Activated CD4-positive, CD25-positive, alpha-beta regulatory T cell treated with anti-CD3 and anti-CD28 coated beads, Interleukin-2, amount 50 U/mL, for 24 hours (primary cell): ENCODE measurements at regions not wholly inside any gene's neighbourhood (a gene's known extent, or its start where the extent isn't known, plus 50 kb on each side); places are given as distances from the start of the nearest gene placed in this dataset.

Source experiments
- ATAC-seq, 2 donors: fragments of 150-1000 bp; cut with Tn5 transposase; one replicate each; pipeline ENCODE4 v1.10.0; 2021; ENCODE audit warnings: mild to moderate bottlenecking in 1 of 2, moderate library complexity in 1 of 2

DNA sequence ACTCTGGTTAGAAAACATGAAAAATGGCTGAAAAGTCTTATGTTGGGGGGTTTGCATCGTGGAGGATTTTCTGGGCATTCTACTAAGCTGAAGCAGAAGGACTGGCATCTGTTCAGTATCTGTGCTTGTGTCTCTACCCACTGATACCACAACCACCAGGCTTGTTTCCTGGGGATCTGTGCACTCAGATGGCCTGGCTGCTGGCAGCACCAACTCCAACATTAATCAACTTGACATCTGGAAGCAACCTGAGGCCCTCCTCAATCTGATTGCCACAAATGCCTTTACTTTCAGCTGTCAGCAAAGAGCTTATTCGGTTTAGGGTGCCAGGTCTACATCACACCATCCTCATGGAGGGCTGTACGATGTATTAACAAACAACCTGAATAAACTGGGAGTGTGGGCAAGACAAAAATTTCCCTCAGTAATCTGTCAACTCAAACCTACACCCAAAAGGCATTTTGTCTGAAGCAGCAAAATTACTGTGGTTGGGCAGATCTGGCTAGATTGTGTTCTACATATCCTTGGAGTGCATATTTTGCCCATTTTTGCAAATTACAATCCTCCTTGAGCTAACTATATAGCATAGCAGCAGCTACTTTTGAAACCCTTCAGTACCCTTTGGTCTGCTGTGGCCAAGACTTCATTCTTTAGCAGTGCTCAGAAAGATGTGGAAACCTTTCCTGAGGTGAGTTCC is 74.6 kb downstream of the FOXD1 start:
- ATAC-seq, result no peak

DNA sequence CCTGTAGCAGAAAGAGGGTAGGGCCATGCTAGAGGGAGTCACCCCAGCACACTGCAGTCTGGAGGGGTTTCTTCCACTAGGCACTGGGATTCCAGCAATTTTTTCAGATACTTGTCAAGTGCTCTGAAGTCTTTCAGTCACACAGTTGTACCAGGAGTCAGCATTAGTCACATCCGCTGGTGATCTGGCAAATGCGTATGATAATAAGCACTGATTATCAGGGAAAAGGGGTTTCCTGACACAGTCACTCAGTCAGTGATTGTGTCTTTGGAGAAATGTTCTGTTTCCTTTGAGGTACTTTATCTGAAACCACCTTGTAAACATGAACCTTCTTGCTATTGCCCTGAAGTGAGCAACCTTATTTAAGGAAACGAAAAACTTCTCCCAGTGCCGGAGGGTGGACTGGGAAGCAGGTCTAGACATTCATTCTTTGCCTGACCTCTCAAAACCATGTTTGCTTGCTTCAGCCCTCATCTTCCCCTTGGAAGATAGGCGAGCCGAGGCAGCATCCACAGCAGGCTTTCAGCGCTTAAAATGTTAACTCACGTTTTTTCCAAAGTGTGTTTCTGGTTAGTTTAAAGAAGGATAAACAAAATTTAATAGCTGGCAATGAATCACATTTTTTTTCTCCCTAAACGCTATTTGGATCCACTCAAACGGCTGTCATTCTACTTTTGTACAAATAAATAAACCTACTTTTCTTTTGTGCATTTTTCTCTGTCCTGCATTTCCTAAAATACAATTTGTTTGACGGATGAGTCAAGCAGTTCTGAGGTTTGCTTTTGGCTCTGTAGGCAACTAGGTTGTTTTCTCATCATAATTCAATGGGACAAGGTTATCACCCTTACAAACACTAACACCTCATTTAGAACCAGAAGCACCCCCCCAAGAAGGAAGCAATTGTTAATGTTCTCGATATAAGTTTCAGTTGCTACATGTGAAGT is 77.7 kb downstream of the FOXD1 start:
- ATAC-seq, result no peak

DNA sequence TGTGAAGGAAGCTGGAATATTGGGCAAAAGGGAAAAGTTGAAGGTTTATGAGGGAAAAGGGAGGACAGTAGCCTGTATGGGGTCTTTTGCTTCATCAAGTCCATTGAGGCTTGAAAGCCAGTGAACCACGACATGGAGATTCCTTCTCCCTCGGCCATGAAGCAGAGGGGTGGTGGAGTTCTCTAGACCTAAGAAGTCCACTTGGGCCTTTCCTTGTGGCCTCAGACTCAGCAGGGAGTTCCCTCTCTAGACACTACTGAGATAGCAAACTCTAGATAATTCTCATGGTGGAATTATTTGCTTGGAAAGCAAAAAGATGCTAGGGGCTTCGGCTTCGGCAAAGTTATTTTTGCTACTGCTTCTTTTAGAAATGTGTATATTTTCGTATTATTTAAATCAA is 78.5 kb downstream of the FOXD1 start:
- ATAC-seq, result no peak

DNA sequence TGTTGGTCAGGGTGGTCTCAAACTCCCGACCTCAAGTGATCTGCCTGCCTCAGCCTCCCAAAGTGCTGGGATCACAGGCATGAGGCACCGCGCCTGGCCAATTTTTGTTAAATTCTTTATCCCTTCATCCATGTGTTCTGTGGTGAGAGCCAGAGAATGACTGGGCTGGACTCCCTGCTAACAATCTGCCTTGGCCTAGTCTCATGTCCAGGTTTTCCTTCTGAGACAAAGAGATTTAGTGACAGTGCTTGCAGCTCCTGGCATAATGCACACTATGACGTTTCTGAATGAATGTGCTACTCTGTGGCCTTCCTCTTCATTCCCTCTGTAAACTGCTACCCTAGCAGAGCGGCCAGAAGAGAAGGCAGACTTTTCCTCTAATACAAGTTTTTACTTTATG is 79.3 kb downstream of the FOXD1 start:
- ATAC-seq, result no peak

DNA sequence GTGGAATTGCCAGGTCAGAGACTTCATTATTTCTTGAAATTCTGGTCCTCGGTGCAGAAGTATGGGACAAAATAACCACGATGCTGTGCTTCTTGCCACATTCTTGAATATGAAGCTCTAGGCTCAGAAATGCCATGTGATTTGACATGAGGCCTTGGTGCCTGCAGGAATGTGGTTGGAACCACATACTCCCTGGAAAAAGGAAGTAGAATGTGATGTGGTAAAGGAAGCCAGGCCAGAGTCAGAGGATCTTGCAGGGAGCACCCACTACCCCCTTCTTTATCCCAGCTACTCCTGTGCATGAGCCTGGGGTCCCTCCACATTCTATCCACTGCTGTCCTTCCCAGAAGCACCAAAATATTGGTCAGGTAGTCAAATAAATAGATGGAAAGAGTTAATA is 80.9 kb downstream of the FOXD1 start:
- ATAC-seq, result no peak

DNA sequence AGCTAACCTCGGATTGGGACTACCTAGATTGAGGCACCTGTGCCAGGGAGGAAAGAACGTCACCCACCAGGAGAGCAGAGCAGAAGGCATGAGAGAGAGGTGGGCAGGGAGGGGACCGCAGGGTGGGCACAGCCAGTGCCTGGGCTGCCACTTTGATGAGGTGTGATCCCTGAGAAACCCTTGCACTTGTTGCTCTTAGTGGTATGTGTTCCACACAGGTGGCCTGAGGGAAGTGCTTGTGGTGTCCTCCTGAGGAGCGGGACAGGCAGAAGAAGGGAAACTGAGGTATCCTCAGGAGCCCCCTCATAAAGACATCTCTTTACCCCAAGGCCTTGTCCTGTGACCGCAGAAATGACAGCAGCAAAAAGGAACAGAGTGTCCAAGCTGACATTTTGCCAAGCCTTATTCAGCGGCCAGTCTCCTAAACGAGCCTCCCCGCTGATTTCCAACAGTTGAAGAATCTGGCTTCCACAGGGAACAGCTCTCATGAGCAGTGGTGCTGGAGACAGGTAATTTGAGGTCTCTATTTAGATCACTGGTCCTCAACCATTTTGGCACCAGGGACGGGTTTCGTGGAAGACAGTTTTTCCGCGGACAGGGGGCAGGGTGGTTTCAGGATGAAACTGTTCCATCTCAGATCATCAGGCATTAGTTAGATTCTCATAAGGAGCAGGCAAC is 82.4 kb downstream of the FOXD1 start:
- ATAC-seq, result no peak

DNA sequence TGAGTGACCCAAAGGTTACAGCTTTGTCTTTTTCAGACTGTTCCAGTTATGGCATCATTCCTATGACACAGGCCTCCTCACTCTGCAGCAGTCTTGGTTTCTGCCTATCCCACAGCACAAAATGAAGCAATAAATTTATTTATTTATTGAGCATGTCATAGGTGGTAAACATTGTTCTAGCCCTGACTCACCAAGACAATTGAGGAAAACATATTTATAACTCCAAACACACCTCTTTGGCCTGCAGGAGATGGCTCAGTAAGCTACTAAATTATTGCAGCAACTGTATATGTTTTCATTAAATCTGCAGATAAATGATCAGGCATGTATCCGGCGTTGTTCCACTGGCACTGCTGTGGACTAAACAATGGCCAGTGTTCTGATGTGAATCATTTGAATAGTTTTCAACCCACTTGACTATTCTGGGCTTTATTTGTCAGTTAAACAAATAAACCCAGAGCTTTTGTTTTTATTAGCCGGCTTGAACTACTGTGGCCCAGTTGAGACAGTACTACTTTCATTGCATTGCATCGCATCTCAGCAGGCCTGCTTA is 83.2 kb downstream of the FOXD1 start:
- ATAC-seq, result no peak

DNA sequence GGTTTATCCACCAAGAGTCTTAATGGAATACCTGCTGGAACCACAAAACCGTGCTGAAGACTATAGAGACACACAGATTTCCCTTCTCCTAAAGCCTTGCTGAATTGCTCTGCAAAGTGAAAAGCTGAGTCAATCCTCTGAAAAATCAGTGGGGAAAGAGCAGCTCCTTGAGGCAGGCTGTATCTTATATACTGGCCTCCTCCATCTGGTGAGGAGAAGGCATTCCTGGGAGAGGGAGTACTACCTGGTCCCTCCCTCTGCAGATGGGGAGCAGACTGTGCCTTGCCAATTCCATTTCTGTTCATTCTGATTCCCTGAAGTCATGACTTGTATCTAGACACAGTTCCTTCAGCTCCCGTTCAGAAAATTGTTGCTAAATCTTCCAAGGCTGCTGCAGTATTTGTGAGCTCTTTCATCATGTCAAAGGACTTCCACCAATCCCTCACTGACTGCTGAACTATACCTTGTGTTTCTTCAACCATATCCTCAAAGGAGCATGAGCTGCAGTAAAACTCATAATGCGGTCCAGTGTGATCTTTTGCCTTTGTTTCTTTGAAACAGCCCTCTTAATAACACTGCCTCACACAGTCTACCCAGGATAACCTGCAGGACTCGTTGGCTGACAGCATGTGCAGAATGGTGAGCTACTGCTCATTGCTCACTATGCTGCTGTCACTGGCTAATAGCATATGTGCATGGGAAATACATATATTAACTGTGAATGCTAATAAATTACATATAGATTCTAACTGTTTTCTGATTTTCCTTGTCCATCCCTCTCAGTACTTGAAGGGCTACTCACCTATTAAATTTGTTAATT is 84.5 kb downstream of the FOXD1 start:
- no peak for ATAC-seq

DNA sequence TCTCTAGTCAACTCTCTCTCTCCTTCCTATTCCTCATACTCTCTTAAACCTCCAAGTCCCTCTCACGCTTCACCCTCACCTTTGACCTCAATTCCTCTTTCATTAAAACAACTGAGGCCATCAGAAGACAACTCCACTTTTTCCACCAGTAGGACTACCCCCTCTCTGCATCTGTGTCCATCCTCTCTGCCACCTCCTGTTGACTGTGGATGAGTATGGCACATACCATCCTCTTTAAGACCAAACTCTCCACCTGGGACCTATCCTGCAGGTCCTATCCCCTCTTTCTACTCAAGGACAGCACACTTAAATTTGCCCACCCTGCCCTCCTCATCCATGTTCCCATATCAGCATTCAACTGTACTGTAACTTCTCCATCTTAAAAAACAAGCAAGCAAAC is 89.2 kb downstream of the FOXD1 start:
- no peak for ATAC-seq

DNA sequence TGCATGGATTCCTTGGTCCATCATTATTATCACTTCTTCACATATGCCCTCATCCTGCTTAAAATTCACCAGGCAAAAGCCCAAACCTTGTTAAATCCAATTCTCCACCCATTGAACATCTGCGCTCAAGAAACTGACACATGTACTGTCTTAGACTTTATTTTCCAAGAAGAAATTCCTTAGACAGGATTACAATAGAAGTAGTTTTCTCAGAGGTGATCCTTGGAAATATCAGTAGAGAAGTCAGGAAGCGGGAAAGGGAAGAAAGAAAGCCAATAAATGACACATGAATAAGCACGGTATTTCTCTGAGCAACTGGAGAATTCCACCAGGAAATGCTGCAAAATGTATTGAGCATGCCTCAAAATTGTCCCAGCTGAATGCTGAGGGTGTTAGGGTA is 90.2 kb downstream of the FOXD1 start:
- ATAC-seq, result no peak

DNA sequence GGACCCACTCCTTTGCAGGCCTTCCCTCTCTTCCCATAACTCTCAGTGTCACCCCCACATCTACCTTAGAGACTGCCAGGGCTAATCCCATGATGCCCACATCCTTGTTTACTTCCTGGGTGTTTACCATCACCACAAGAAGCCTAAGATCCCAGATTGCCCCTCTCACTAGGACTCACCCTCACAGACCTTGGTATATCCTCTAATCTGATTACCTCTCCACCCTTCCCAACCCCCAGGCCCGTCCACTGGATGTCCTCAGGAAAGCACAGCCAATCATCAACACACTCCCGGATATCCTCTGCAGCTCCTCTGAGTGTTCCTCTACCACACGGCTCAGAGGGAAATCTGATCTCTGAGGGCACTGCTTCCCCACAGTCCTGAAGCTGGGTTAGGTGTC is 91.0 kb downstream of the FOXD1 start:
- no peak for ATAC-seq

DNA sequence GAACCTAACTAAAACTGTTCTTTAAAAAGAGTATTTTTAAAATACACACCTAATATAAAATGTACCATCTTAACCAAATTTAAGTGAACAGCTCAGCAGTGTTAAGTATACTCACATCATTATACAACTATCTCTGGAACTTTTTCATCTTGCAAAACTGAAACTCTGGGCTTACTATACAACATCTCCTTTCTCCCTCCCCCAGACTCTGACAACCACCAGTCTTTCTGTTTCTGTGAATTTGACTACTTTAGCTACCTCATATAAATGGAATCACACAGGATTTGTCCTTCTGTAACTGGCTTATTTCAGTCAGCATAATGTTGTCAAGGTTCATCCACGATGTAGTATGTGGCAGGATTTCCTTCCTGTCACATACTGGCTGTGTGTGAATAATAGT is 93.5 kb downstream of the FOXD1 start:
- no peak for ATAC-seq

DNA sequence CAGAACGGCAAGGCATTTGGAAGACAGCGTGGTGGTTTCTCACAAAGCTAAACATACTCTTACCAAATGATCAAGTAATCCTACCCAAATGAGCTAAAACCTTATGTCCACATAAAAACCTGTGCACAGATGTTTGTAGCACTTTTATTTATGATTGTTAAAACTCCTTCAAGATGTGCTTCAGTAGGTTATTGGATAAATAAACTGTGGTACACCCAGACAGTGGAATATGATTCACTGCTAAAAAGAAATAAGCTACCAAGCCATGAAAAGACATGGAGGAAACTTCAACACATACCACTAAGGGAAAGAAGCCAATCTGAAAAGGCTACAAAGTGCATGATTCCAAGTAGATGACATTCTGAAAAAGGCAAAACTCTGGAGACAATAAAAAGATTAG is 94.2 kb downstream of the FOXD1 start:
- ATAC-seq, result no peak

DNA sequence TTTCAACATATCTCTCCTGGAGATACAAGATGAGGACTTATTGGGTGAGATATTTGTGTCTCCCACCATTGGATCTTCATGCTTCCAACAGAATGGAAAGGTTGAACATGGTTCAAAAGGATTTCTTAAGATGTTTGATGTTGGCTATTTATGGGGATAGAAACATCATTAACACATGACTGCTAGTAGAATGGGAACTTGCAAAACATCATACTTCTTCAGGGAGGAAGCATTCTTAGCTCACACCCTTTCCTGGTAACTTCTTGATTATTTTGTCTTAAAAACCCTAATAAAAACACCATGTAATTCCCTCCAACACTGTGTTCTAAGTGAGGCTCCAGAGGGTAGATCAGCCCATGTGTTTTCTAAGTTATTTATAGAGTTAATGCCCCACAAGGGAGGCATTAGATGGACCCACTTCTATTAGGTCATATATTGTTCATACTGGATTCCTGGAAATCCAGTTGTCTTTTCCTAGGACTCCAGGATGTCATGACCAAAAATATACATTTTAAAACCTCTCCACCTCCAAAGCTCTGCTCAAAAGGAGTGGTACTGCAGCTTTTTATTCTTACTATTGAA is 95.8 kb downstream of the FOXD1 start:
- no peak for ATAC-seq

DNA sequence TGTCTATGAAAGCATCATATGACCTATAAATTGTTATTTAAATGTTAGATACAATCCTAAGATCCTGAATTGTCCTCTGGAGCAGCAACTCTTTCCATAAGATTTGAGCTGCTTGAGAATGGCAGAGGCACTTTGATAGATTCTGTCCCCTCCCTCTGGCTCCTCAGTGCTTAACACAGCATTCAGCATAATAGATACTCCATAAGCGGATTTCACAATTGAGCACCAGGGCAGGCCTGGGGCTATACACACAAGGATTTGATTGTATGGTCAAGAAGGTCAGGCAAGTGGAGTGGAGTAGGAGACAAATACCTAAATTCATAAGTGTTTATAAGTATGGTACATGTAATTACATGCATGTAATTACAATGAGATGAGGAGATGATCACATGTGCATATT is 96.3 kb downstream of the FOXD1 start:
- ATAC-seq, result no peak

DNA sequence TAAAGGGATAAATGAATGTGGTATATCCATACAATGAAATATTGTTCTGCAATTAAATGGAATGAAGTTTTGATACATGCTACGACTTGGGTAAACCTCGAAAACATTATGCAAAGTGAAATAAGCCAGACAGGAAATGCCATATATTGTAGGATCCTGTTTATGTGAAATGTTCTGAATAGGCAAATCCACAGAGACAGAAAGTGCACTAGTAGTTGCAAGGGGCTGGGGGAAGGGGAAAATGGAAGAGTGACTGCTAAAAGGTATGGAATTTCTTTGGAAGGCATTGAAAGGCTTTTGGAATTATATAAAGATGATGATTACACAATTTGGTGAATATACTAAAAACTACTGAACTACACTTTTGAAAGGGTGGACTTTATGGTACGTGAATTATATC is 97.0 kb downstream of the FOXD1 start:
- ATAC-seq, result no peak

DNA sequence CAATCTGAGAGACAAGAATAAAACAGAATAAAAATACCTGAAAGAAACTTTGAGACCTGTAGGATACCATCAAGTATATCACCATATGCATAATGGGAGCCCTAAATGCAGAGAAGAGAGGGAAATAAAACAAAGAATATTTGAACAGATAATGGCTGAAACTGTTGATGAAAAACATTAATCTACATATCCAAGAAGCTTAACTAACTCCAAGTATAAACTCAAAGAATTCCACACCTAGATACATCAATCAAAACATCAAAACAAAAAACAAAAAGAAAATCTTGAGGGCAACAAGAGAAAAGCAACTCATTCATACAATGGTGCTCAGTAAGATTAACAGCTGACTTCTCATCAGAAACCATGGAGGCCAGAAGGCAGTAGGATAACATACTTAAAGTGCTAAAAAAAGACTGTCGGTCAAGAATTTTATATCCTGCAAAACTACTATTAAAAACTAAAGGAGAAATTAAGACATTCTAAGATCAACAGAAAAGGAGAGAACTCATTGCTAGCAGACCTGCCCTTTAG is 101.6 kb downstream of the FOXD1 start:
- ATAC-seq, result no peak

DNA sequence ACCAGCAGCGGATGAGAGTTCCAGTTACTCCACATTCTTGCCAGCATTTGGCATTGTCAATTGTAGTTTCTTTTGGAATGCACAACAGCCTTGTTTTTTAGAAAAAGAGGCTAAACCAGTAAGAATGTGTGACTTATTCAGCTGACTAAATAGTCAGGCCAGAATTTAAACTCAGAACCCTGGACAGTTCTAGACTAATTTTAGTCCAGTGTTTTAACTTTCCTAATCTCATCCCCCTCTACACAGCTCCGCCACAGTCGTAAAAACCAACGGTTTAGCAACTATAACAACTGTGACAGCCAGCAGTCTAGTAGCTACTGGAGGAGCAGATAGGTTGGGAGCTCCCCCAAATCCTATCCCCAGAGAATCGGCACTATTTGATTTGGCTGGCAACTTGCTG is 103.7 kb downstream of the FOXD1 start:
- ATAC-seq, result no peak

DNA sequence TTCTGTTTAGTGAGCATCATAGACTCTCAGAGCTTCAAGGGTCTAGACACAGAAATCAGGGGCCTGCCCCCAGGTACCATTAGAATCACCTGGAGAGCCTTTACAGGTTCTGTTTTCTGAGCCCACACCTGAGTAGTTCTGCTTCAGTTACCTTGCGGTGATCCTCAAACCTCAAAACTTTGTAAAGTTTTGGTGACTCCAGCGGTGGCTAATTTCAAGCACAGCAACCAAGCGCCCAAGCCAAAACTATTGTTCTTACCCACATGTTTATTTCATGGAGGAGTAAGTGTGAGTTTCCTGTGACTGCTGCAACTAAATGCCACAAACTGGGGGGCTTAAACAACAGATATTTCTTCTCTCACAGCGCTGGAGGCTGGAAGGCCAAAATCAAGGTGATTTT is 108.9 kb downstream of the FOXD1 start:
- ATAC-seq, result no peak

DNA sequence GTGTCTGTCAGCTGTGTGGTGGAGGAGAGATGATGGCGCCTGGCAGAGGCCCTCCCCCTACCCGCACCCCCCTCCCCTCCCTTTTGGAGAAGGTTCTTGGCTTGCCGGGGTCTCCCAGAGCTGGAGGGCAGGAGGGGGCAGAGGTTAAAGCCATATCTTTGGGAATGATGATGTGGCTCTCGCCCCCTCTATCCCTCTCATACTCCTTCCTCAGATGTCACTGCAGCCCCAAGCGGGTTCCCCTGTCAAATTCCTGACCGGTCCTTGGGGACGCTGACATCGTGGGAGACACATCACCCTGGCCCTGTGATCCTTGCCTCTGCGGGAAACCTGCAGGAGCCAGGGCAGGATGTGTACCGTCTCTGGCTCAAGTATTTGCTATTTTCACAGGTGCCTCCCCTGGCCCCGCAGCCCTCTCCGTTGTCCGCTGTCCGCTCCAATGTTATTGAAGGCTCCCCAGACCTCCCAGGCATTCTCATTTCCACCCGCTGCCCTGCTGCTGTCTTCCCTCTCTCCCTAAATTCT is 109.5 kb downstream of the FOXD1 start:
- no peak for ATAC-seq

DNA sequence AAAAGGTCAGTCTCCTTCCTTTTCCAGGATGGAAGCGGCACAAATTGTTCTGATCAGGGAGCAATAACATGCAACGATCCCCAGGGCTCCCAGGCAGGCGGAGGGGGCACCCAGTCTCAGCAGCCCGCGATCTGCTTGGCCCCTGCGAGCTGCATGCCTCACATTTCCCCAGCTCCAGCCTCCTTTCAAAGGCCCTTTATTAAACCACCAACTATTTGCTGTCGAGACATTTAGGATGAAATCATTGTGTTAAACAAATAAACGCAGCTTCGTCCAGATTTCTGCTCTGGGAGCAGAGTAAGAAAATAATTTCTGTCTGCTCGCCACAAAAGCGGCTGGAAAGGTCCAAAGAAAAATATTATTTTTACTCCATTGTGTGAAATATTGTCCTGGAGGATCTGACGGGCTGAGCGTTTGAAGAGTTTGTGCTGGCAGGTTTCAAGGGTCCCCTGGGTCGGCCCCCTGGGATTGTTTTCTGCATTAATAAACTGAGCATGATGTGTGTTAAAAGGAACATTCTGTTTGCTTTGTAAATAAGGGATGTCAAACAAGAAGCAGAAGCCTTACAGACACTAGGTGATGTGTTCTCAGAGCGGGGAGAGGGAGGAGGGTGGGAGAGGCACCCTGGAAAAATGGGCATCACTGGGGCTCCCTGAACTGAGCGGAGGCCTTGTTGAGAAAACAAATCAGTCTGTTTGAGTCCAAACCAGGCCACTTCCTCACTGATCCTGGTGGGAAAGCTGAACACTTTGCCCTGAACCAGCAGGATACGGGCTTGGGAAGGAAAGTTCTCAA is 110.1 kb downstream of the FOXD1 start:
- no peak for ATAC-seq
